ENCODE measurements at regions not wholly inside any gene's neighbourhood (a gene's known extent, or its start where the extent isn't known, plus 50 kb on each side); places are given as distances from the start of the nearest gene placed in this dataset.

DNA sequence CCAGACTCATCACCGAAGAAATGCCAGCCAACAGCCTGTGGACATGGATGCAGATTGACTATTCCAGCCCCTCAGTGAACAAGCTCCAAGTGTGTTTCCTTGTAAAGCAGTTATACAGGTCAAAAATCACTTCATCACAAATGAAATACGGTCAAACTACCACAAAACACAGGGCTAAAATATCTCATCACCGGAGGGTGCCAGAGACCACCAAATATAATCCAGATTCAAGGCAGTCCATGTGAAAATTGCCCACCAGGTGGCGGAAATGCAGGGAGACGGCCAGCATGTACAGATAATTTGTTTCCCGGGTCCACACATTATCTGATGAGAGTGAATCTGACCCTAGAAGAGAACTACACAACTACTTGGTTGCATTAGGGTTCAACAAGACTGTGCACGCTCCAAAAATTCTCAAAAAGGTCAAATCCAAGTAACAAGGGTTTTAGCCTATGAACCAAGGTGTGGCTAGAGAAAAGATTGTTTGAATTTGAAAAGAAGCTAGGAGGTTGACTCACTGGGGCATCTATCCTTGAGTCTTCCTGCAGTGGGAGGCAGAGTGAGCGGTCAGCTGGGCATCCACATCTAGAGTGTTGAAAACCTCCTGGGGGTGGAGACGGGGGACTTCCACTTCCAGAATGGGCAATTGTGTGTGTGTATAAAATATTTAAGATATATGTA lies 71.7 kb downstream of the IGLL5 start:
- TF ChIP-seq, protein P1, sequence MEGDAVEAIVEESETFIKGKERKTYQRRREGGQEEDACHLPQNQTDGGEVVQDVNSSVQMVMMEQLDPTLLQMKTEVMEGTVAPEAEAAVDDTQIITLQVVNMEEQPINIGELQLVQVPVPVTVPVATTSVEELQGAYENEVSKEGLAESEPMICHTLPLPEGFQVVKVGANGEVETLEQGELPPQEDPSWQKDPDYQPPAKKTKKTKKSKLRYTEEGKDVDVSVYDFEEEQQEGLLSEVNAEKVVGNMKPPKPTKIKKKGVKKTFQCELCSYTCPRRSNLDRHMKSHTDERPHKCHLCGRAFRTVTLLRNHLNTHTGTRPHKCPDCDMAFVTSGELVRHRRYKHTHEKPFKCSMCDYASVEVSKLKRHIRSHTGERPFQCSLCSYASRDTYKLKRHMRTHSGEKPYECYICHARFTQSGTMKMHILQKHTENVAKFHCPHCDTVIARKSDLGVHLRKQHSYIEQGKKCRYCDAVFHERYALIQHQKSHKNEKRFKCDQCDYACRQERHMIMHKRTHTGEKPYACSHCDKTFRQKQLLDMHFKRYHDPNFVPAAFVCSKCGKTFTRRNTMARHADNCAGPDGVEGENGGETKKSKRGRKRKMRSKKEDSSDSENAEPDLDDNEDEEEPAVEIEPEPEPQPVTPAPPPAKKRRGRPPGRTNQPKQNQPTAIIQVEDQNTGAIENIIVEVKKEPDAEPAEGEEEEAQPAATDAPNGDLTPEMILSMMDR (IDR thresholded peaks at IDR 0.05) = peak; percentile 77 to 86 (median 84)
- TF ChIP-seq POLR2AphosphoS5 (IDR thresholded peaks at IDR 0.05) (no peak), POLR2A (IDR thresholded peaks at IDR 0.05) (no peak)

All from breast epithelium (tissue), 3 donors.